ENCODE measurements at regions not wholly inside any gene's neighbourhood (a gene's known extent, or its start where the extent isn't known, plus 50 kb on each side); places are given as distances from the start of the nearest gene placed in this dataset.

- H3K36me3 Mint-ChIP-seq = no peaks in the 10 kb centered on the region
- ATAC-seq (no peak), DNase-seq (ENCODE audit: low spot score in 2 of 2) (no peak)
- no peak overlapping the region for H3K27ac Mint-ChIP-seq
- peaks cover 0 to 3% of the 10 kb centered on the region in 2 donors for H3K9me3 Mint-ChIP-seq
Observed at GRCh38 chr3:116896116-116896515, 186.5 kb downstream of the TUSC7 start.

- DNase-seq (ENCODE audit: low spot score in 2 of 2) (no peak), ATAC-seq (no peak)
- H3K27ac Mint-ChIP-seq = no peak overlapping the region
- H3K36me3 Mint-ChIP-seq = no peaks in the 10 kb centered on the region
- peaks cover 0 to 3% of the 10 kb centered on the region in 2 donors for H3K9me3 Mint-ChIP-seq
Observed at GRCh38 chr3:116897382-116897781, 187.8 kb downstream of the TUSC7 start.

- DNase-seq (ENCODE audit: low spot score in 2 of 2) = no peak
- no peak for ATAC-seq
- Mint-ChIP-seq H3K36me3 (no peaks in the 10 kb centered on the region), H3K9me3 (peaks cover 0 to 6% of the 10 kb centered on the region in 2 donors), H3K27ac (no peak overlapping the region)
Observed at GRCh38 chr3:116899253-116899652, 189.7 kb downstream of the TUSC7 start.

DNA sequence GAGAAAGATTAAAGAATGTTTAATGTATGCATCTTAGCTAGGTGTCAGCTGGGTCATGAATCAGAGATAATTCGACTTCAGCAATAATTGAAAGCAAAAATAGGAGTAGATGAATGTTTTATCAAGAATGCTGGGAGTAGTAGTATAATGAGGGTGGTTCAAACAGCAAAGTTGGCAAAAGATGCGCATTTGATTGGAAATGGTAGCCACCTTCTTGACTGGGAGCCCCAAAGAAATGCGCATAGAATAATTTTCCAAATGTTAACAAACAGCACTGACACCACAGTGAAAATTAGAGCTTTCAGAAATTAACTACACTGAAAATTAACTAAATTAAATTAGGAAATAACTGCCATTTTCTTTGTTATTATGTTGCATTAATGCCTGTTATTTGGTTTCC lies 195.8 kb downstream of the TUSC7 start:
- no peak overlapping the region for H3K27ac Mint-ChIP-seq
- no peaks in the 10 kb centered on the region for H3K36me3 Mint-ChIP-seq
- no peak for ATAC-seq
- DNase-seq (ENCODE audit: low spot score in 2 of 2) = no peak
- peaks cover 13 to 14% of the 10 kb centered on the region in 2 donors for H3K9me3 Mint-ChIP-seq

DNA sequence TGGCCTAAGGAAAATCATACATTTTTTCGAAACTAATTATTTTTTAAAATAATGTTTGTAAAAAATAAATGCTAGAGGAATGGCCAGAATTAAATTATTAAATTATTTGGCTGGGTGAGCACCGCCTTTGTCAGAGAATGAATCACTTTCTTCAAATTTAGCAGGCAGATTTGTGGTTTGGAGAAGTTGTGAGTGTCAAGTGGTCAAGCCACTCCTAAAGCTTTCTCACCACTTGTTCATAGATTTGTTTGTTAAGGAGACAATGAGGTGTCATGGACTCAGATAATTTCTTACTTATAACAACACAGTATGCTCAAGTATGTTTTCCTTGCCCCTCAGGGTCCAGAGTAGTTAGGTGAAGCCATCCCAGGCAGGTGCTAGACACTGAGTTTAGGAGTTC lies 196.2 kb downstream of the TUSC7 start:
- no peak for ATAC-seq
- Mint-ChIP-seq H3K9me3 (peaks cover 13 to 14% of the 10 kb centered on the region in 2 donors), H3K36me3 (no peaks in the 10 kb centered on the region), H3K27ac (no peak overlapping the region)
- no peak for DNase-seq (ENCODE audit: low spot score in 2 of 2)

GRCh38 chr3:116912116-116912515 lies 202.5 kb downstream of the TUSC7 start:
- ATAC-seq = no peak
- H3K9me3 Mint-ChIP-seq = peaks cover 11 to 25% of the 10 kb centered on the region in 2 donors
- H3K27ac Mint-ChIP-seq = no peak overlapping the region
- no peak for DNase-seq (ENCODE audit: low spot score in 2 of 2)
- H3K36me3 Mint-ChIP-seq = no peaks in the 10 kb centered on the region

DNA sequence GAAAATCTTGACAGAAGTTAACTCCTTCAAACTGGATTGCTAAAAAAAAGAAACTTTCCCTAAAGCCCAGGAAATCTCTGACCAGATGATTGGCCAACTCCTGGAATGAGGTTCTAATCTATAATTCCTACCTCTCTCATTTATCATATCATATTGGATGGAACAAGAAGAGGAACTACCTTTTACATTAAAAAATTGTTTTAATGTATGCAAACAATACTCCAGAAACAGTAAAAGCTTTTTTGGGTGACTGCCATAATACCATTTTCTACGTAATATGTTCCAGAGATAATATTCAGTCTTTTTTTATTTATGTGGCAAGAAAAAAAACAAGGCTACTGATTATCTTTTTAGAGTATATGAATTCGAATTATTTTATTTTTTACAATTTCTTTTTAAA lies 204.4 kb downstream of the TUSC7 start:
- DNase-seq (ENCODE audit: low spot score in 2 of 2) = no peak
- Mint-ChIP-seq H3K36me3 (no peaks in the 10 kb centered on the region), H3K27ac (no peak overlapping the region), H3K9me3 (peaks cover 7 to 21% of the 10 kb centered on the region in 2 donors)
- ATAC-seq = no peak

- no peaks in the 10 kb centered on the region for H3K36me3 Mint-ChIP-seq
Observed at GRCh38 chr3:116916836-116917235, 207.3 kb downstream of the TUSC7 start.

GRCh38 chr3:116920826-116921610 lies 211.4 kb downstream of the TUSC7 start:
- no peak for DNase-seq (ENCODE audit: low spot score in 2 of 2)
- no peak overlapping the region for H3K27ac Mint-ChIP-seq
- H3K9me3 Mint-ChIP-seq = peaks cover 12 to 28% of the 10 kb centered on the region in 2 donors
- ATAC-seq = no peak
- peaks cover 0 to 5% of the 10 kb centered on the region in 2 donors for H3K36me3 Mint-ChIP-seq

More at GRCh38 chr3:116916836-116917235, 207.3 kb downstream of the TUSC7 start:
- Mint-ChIP-seq H3K9me3 (peaks cover 0 to 8% of the 10 kb centered on the region in 2 donors), H3K27ac (no peak overlapping the region)
- no peak for ATAC-seq
- no peak for DNase-seq (ENCODE audit: low spot score in 2 of 2)

- Mint-ChIP-seq H3K36me3 (peaks cover 0 to 8% of the 10 kb centered on the region in 2 donors), H3K27ac (no peak overlapping the region), H3K9me3 (peaks cover 26 to 37% of the 10 kb centered on the region in 2 donors)
- ATAC-seq = no peak
- DNase-seq (ENCODE audit: low spot score in 2 of 2) = no peak
Observed at GRCh38 chr3:116927918-116928317, 218.3 kb downstream of the TUSC7 start.

- ATAC-seq (no peak), DNase-seq (ENCODE audit: low spot score in 2 of 2) (no peak)
- Mint-ChIP-seq H3K9me3 (peaks cover 25 to 27% of the 10 kb centered on the region in 2 donors), H3K27ac (no peak overlapping the region), H3K36me3 (peaks cover 0 to 8% of the 10 kb centered on the region in 2 donors)
Observed at GRCh38 chr3:116929505-116930222, 220.1 kb downstream of the TUSC7 start.

DNA sequence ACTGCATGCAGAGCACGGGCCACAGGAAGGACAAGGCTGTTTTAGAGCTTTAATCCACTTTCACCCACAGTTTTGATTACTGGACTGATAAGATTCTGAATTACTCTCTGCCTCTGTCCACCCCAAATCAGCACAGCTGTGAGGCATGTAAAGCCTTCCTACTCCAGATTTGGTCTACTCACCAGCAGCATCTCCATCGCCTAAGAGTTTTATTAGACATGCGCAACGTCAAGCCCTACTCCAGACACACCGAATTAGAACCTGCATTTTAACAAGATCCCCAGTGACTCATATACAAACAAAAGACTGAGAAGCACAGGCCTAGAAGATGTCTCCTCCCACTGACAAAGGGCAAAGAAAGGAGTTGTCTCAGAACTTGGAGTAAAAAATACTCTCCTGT lies 221.2 kb downstream of the TUSC7 start:
- H3K27ac Mint-ChIP-seq = no peak overlapping the region
- peaks cover 18 to 26% of the 10 kb centered on the region in 2 donors for H3K9me3 Mint-ChIP-seq
- ATAC-seq (no peak), DNase-seq (ENCODE audit: low spot score in 2 of 2) (no peak)
- H3K36me3 Mint-ChIP-seq = peaks cover 0 to 5% of the 10 kb centered on the region in 2 donors

GRCh38 chr3:116939091-116939490 lies 229.5 kb downstream of the TUSC7 start:
- no peaks in the 10 kb centered on the region for H3K36me3 Mint-ChIP-seq
- no peak overlapping the region for H3K27ac Mint-ChIP-seq
- peaks cover 11 to 12% of the 10 kb centered on the region in 2 donors for H3K9me3 Mint-ChIP-seq
- DNase-seq (ENCODE audit: low spot score in 2 of 2) (no peak), ATAC-seq (no peak)

- ATAC-seq (no peak), DNase-seq (ENCODE audit: low spot score in 2 of 2) (no peak)
- H3K27ac Mint-ChIP-seq = no peak overlapping the region
- H3K9me3 Mint-ChIP-seq = peaks cover 12 to 15% of the 10 kb centered on the region in 2 donors
- H3K36me3 Mint-ChIP-seq = no peaks in the 10 kb centered on the region
Observed at GRCh38 chr3:116939550-116939949, 230.0 kb downstream of the TUSC7 start.

DNA sequence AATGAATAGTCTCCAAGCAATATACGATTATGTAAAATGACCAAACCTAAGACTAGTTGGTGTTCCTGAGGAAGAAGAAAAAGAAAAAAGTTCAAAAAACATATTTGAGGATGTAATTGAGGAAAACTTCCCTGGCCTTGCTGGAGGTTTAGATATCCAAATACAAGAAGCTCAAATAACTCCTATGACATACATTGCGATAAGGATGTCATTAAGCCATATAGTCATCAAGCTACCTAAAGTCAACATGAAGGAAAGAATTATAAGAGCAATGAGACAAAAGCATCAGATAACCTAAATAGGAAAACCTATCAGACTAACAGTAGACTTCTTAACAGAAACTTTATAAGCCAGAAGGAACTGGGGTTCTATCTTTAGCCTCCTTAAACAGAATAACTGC lies 231.1 kb downstream of the TUSC7 start:
- Mint-ChIP-seq H3K9me3 (peaks cover 6 to 13% of the 10 kb centered on the region in 2 donors), H3K36me3 (no peaks in the 10 kb centered on the region), H3K27ac (no peak overlapping the region)
- DNase-seq (ENCODE audit: low spot score in 2 of 2) = no peak
- ATAC-seq = no peak

- no peak for ATAC-seq
- Mint-ChIP-seq H3K36me3 (no peaks in the 10 kb centered on the region), H3K27ac (no peak overlapping the region), H3K9me3 (peaks cover 6 to 23% of the 10 kb centered on the region in 2 donors)
- no peak for DNase-seq (ENCODE audit: low spot score in 2 of 2)
Observed at GRCh38 chr3:116946376-116946775, 236.8 kb downstream of the TUSC7 start.

- ATAC-seq = no peak
- Mint-ChIP-seq H3K9me3 (peaks cover 3 to 18% of the 10 kb centered on the region in 2 donors), H3K36me3 (no peaks in the 10 kb centered on the region)
Observed at GRCh38 chr3:116947148-116947547, 237.6 kb downstream of the TUSC7 start.

More at GRCh38 chr3:116947148-116947547, 237.6 kb downstream of the TUSC7 start:
- H3K27ac Mint-ChIP-seq = no peak overlapping the region
- DNase-seq (ENCODE audit: low spot score in 2 of 2) = no peak

Measured in activated naive CD4-positive, alpha-beta T cell treated with anti-CD3 and anti-CD28 coated beads, Interleukin-2, amount 50 U/mL, for 72 hours (primary cell).